ENCODE measurements at regions not wholly inside any gene's neighbourhood (a gene's known extent, or its start where the extent isn't known, plus 50 kb on each side); places are given as distances from the start of the nearest gene placed in this dataset.

DNA sequence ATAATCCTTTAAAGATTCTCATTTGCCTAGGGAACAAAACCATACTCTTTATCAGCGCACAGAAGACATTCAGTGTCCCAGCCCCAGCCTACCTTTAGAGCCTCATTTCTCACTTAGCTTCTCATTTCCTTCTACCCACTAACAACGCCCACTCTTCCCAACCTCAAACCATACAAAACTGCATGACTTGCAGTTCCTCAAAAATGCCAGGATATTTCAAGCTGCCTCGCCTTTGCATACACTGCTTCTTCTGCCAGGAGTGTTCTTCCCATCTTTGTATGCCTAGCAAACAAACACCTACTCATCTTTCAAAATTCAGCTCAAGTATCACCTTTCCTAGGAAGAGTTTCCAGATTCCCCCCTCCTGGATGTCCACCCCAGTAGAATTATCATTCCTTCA, 129.9 kb upstream of the ADGRL3 start:
- no peak for DNase-seq

DNA sequence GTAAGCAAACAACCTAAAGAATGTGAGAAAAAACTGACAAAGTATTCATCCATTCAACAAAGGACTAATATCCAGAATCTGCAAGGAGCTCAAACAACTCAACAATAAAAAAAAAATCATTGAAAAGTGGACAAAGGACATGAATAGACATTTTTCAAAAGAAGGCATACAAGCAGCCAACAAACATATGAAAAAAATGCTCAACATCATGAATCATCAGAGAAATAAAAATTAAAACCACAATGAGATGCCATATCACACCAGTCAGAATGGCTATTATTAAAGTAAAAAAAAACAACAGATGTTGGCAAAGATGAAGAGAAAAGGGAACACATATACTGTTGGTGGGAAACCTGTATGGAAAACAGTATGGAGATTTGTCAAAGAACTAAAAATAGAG, 120.7 kb upstream of the ADGRL3 start:
- DNase-seq, result no peak

DNA sequence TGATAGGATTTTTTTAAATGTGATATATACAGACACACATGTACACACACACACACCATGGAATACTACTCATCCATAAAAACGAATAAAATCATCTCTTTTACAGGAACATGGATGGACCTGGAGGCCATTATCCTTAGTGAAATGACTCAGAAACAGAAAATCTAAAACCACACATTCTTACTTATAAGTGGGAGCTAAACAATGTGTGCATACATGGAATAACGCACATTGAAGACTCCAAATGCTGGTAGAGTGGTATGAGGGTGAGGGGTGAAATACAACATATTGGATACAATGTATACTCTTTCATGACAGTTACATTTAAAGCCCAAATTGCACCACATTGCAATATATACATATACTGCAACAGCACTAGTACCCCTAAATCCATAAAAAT, 120.2 kb upstream of the ADGRL3 start:
- DNase-seq, result no peak

DNA sequence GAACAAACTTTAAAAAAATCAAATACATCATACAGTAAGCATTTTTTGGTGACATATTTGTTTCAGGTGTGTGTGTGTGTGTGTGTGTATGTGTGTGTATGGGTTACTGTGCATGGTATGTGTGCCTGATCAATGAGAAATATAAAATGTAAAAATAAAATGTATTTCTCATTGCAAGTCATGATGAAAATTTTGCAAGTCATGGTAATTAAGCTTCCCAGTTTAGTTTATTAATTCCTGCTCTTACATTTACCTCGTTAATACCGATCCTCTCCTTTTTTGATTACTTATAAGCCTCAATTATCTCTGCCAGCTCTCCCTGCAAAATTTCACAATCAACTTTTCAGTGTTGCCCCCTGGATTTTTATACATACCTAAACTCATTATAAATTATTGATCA, 114.6 kb upstream of the ADGRL3 start:
- DNase-seq, result no peak

DNA sequence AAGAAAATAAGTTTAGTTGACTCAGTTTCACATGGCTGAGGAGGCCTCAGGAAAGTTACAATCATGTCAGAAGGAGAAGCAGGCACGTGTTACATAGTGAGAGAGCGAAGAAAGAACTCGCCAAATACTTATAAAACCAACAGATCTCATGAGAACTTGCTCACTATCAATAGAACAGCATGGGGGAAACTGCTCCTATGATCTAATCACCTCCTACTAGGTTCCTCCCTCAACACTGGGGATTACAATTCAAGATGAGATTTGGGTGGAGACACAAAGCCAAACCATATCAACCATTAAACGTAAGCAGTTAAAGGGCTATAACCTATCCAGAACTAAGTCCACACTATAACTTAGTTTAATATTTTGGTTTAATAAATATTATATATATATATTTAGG, 113.8 kb upstream of the ADGRL3 start:
- no peak for DNase-seq

DNA sequence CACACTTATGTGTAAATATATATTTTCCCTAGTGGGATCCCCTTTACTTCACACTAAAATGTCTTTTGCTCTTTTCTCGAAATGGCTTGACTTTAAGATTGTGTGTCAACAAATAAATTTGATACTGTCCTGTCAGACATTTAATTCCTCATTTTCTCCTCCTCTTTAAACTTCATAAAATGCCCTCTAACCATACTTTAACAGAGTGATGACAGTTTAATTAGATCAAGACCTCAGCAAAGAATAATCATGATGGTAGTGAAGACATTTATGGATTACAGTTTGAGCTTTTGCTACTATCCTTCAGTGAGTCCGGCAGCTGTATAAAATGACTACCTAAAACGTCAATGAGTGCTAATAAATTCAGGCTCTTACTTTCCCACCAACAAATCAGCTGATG, 113.1 kb upstream of the ADGRL3 start:
- DNase-seq, result no peak

DNA sequence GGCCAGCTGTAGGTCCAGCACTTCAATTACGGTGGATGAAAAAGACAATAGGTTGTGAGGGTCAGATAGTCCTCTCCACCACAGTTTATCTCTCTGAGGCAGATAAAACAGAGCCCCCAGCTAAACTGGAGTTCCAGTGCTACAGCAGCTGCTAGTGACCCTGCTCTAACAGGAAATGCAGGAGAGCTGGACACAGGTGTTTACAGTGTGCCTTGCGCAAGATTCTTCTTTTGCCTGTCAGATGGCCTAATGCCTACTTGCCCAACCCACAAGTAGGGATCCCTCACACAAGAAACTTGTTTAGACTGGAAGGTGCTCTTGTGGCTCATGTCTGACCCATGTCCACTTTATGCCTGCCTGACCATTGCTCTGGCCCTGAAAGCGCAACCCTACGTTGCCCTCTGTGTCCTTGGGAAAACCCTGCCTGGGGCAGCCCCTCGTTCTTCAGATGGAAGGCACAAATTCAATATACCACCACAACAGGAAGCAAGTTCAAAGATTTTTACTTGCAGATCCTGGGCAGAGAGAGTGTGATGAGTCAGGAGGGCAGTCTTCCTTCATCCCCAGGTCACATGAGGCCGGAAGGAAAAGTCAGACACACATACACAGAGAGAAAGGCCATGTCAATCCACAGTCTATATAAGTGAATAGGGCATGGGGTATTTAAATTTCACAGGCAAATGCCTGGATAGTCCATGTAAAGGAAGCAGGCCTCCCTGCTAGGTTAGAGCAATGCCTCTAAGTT, 105.1 kb upstream of the ADGRL3 start:
- DNase-seq, result no peak

DNA sequence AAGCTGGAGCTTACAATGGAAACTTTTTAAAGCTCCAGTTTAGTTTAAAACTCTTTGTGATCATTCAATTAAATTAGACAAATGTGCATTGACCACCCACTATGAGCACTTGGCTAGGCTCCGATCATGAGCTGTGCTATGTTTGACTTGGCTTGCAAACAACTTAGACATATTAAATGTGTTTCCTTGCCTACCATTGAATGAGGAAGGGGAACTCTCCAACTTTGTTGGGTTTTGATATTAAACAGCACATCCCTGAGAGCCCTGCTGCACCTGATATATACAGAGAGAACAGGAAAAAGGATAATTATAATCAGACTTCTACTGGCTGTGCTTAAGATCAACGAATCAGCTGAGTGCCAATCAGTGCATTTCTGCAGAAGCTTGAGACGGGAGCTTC, 71.4 kb upstream of the ADGRL3 start:
- DNase-seq, result no peak

DNA sequence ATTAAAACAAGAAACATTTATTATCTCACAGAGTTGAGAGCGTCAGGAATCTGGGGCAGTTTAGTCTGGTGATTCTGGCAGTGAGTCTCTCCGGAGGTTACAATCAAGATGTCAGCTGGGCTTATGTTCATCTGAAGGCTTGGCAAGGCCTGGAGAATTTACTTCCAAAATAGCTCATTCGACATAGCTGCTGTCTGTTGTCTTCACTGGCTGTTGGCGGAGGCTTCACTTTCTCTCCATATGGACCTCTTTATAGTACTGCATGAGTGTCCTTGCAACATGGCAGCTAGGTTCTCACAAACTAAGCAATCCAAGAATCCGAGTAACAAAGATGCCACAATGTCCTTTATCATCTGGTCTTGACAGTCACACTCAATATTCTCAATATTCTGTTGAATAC, 70.2 kb upstream of the ADGRL3 start:
- no peak for DNase-seq

DNA sequence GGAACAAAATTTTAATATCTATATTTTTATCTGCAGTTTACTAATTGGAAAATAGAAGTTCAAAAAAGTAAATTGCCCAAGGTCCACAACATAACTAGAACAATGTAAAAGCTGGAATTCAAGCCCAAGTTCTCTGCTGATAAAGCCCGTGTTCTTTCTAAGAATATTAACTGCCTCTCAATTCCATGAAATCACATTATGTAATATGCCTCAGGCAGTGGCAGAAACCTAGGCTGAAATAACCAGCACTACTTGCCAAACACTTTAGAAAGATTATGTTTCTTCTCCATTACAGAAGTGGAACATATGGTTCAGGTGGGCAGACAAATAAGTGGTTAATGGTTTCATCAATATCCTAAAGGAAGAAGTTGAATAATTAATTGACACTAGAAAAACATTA, 56.7 kb upstream of the ADGRL3 start:
- DNase-seq, result no peak

DNA sequence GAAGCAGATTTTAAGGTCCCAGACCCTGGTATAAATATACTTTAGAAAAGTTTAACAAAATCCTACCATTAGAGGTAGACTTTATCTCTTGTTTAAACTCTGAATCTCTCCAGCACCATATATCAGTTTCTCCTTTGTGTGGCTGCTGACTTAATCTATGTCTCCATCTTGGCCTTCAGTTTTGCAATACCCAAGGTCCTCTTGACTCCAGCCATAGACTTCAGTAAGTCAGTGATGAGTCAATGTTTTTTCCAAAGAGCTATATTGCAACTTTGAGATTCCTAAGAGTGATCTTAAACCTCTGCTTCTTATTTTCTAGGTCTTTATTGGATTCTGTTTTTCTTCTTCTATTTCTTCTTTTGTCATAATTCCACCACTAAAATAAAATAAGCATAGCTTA, 50.8 kb upstream of the ADGRL3 start:
- DNase-seq, result no peak

All from 8988T (cell line).